Heart left ventricle (tissue), 16 donors: ENCODE measurements at regions not wholly inside any gene's neighbourhood (a gene's known extent, or its start where the extent isn't known, plus 50 kb on each side); places are given as distances from the start of the nearest gene placed in this dataset.

Experiments used
- ATAC-seq, 4 donors: fragments of 200-7000 bp; cut with Tn5 transposase; one replicate each; pipeline ENCODE4 v1.9.1; 2020 to 2022; ENCODE audit warnings: moderate library complexity in 4 of 4, mild to moderate bottlenecking in 3 of 4, moderate number of reproducible peaks in 1 of 4
- DNase-seq, 5 donors: peaks; one replicate each; pipeline ENCODE4 v3.0.0-alpha.2; 2020
- H3K27ac ChIP-seq, 12 donors: fragments of 200-600 bp; sonication (generic) in 4 of 12; one replicate each; pipeline versions ENCODE4 v1.5.0 to v1.8.0; 2016 to 2022; ENCODE audit warnings: mild to moderate bottlenecking in 2 of 12
- H3K27me3 ChIP-seq, 9 donors: fragments of 200-600 bp; sonication (generic) in 2 of 9; one replicate each; pipeline versions ENCODE4 v1.5.1 to v1.8.0; 2016 to 2022; ENCODE audit warnings: mild to moderate bottlenecking in 3 of 9
- H3K36me3 ChIP-seq, 9 donors: fragments of 200-600 bp; sonication (generic) in 2 of 9; one replicate each; pipeline versions ENCODE4 v1.5.0 to v1.8.0; 2018 to 2022; ENCODE audit warnings: mild to moderate bottlenecking in 2 of 9
- H3K4me1 ChIP-seq, 12 donors: fragments of 200-600 bp; sonication (generic) in 4 of 12; one replicate each; pipeline versions ENCODE4 v1.5.0 to v1.8.0; 2016 to 2022; ENCODE audit warnings: mild to moderate bottlenecking in 3 of 12
- H3K4me3 ChIP-seq, 12 donors: fragments of 200-600 bp; sonication (generic) in 4 of 12; one replicate each; pipeline versions ENCODE4 v1.5.0 to v1.8.0; 2017 to 2022; ENCODE audit warnings: mild to moderate bottlenecking in 9 of 12, moderate library complexity in 4 of 12
- H3K9me3 ChIP-seq, 12 donors: fragments of 200-600 bp; sonication (generic) in 4 of 12; one replicate each; pipeline versions ENCODE4 v1.5.0 to v1.8.0; 2016 to 2022; ENCODE audit warnings: mild to moderate bottlenecking in 1 of 12
- CTCF ChIP-seq, 12 donors: fragments of 200-600 bp; sonication (generic) in 4 of 12; IDR thresholded peaks; one replicate each; pipeline versions ENCODE4 v1.5.0 to v1.8.0; 2018 to 2022; ENCODE audit warnings: antibody characterized with exemption in 12 of 12, mild to moderate bottlenecking in 5 of 12
- POLR2A ChIP-seq, 2 donors: fragments of 450-650 bp; IDR thresholded peaks; one replicate each; pipeline ENCODE4 v1.6.1; 2017; ENCODE audit warnings: antibody characterized with exemption in 2 of 2, mild to moderate bottlenecking in 2 of 2, moderate library complexity in 2 of 2
- WGBS, 4 donors: extraction: QIAGEN DNeasy Blood & Tissue Kit in 2 of 4; methylation state at CpG; one replicate each; pipeline versions ENCODE4 v1.1.5 to v1.1.7; 2013 to 2018; 5-methylcytosine and 5-hydroxymethylcytosine counted together
- intact Hi-C, 10 donors: fragments of 100-400 bp; cut with DNase I; formaldehyde crosslinking; loops; one replicate each; pipeline versions ENCODE4 v1.11.1 to v1.14.2; 2022
- donor health status: ischemic (EF 13 %, LVEDD 7.1; RV severe dilation, severe dysfunction).
- donor health status: healthy with polysubstance abuse.
- donor health status: DM: no; HTN: yes; CAD: no.
- donor health status: DM: no; HTN: no; CAD: no.
- donor health status: ischemic (EF 25% LVEDD 6.9; RV normal size, moderate dysfunction).
- donor health status: ischemic (EF 25% LVEDD 5.7; RV mildly dilated, moderate dysfunction).
- donor health status: healthy.
- donor health status: DM: yes; HTN: yes; CAD: no.
- donor health status: ischemic (EF 35%, LVEDD 5.7; RV mildly dilated, moderate dysfunction).
- donor health status: nonischemic (EF 11% LVEDD 7.7; RV severe dilation, severe dysfunction).
- donor health status: DM: yes; HTN: yes; CAD: no.
- donor health status: PGD.
- donor health status: ischemic (EF 29% LVEDD 5.4; RV normal size, mild dysfunction).
- donor health status: nonischemic (EF 23%, LVEDD 6.1; RV moderate dilation, normal function).

- intact Hi-C loops, result loop anchor here in 1 of 10 donors (5.0 kb wide), 1 partner anchor 85 kb away; no protein-coding TSS in a partner anchor
- Histone ChIP-seq H3K36me3 (no peaks in the 10 kb centered on the region), H3K27ac (no peak overlapping the region), H3K4me3 (no peak overlapping the region), H3K27me3 (peaks cover 4 to 61% (median 31%) of the 10 kb centered on the region in 9 donors), H3K9me3 (no peaks in the 10 kb centered on the region), H3K4me1 (no peaks in the 10 kb centered on the region)
- TF ChIP-seq POLR2A (IDR thresholded peaks at IDR 0.05), result no peak
- WGBS, 4 donors, result 75 to 79% (median 76%) methylated on average over 23 to 28 of the region's 28 CpGs
- ATAC-seq (no peak), DNase-seq (no peak)
These were observed 177.0 kb upstream of the PPP1R26 start for GRCh38 chr9:135302329-135303279.

GRCh38 chr9:135303280-135303647 is 176.3 kb upstream of the PPP1R26 start:
- no peak overlapping the region for H3K27ac ChIP-seq
- no peaks in the 10 kb centered on the region for H3K9me3 ChIP-seq
- intact Hi-C loops, result loop anchor here in 1 of 10 donors (5.0 kb wide), 1 partner anchor 86 kb away; no protein-coding TSS in a partner anchor
- no peaks in the 10 kb centered on the region for H3K36me3 ChIP-seq
- 48 to 57% (median 53%) methylated on average over 3 of the region's 3 CpGs for WGBS, 4 donors
- no peak for ATAC-seq
- H3K4me1 ChIP-seq, result no peaks in the 10 kb centered on the region
- TF ChIP-seq POLR2A (IDR thresholded peaks at IDR 0.05) (no peak), CTCF (IDR thresholded peaks at IDR 0.05) (no peak)
- peaks cover 4 to 68% (median 31%) of the 10 kb centered on the region in 9 donors for H3K27me3 ChIP-seq
- no peak overlapping the region for H3K4me3 ChIP-seq
- no peak for DNase-seq

GRCh38 chr9:135303865-135304499 is 175.6 kb upstream of the PPP1R26 start:
- Histone ChIP-seq H3K4me3 (no peak overlapping the region), H3K36me3 (no peaks in the 10 kb centered on the region), H3K4me1 (no peaks in the 10 kb centered on the region), H3K9me3 (no peaks in the 10 kb centered on the region), H3K27ac (no peak overlapping the region), H3K27me3 (peaks cover 4 to 69% (median 37%) of the 10 kb centered on the region in 9 donors)
- TF ChIP-seq POLR2A (IDR thresholded peaks at IDR 0.05) (no peak), CTCF (IDR thresholded peaks at IDR 0.05) (no peak)
- intact Hi-C loops, result loop anchor here in 1 of 10 donors (5.0 kb wide), 1 partner anchor 87 kb away; no protein-coding TSS in a partner anchor
- DNase-seq (no peak), ATAC-seq (no peak)

GRCh38 chr9:135304886-135305285 is 174.7 kb upstream of the PPP1R26 start:
- Histone ChIP-seq H3K27ac (no peak overlapping the region), H3K4me3 (no peak overlapping the region), H3K27me3 (peaks cover 4 to 70% (median 33%) of the 10 kb centered on the region in 9 donors), H3K9me3 (no peaks in the 10 kb centered on the region), H3K4me1 (no peaks in the 10 kb centered on the region), H3K36me3 (no peaks in the 10 kb centered on the region)
- no peak for DNase-seq
- TF ChIP-seq POLR2A (IDR thresholded peaks at IDR 0.05) (no peak), CTCF (IDR thresholded peaks at IDR 0.05) (no peak)
- intact Hi-C loops, result loop anchor here in 1 of 10 donors (5.0 kb wide), 1 partner anchor 88 kb away; no protein-coding TSS in a partner anchor
- ATAC-seq, result no peak
- WGBS, 4 donors, result 74 to 77% (median 77%) methylated on average over 3 of the region's 3 CpGs
